ENCODE measurements at regions not wholly inside any gene's neighbourhood (a gene's known extent, or its start where the extent isn't known, plus 50 kb on each side); places are given as distances from the start of the nearest gene placed in this dataset.

- no peaks in the 10 kb centered on the region for H3K79me2 ChIP-seq (ENCODE audit: control insufficient read depth, insufficient read depth, low read length)
- no peak overlapping the region for H3K9ac ChIP-seq (ENCODE audit: insufficient read depth, low read length)
- H2AFZ ChIP-seq (ENCODE audit: low read length), result no peak overlapping the region
- no peaks in the 10 kb centered on the region for H3K27me3 ChIP-seq (ENCODE audit: control insufficient read depth, insufficient read depth, low read length)
- H3K4me2 ChIP-seq (ENCODE audit: extremely low read depth, insufficient read depth, low read length), result no peak overlapping the region
- H3K9me3 ChIP-seq (ENCODE audit: control insufficient read depth, insufficient read depth, low read depth, low read length), result no peaks in the 10 kb centered on the region
- H3K36me3 ChIP-seq (ENCODE audit: control insufficient read depth, insufficient read depth, low read length), result no peaks in the 10 kb centered on the region
- no peak for TF ChIP-seq EZH2 (IDR thresholded peaks at IDR 0.05; ENCODE audit: low read length, missing control alignments)
- TF ChIP-seq CTCF (conservative IDR thresholded peaks at IDR 0.05 in 1 of 2, IDR thresholded peaks at IDR 0.05 in 1 of 2; ENCODE audit: low read depth in 1 of 2, low read length in 2 of 2), result no peak
- H3K4me1 ChIP-seq (ENCODE audit: control insufficient read depth, extremely low read depth, insufficient read depth, low read length), result no peaks in the 10 kb centered on the region
- no peak overlapping the region for H3K4me3 ChIP-seq (replicated peaks in 1 of 4; ENCODE audit: control extremely low read depth in 1 of 4, insufficient read depth in 1 of 4, low read depth in 3 of 4, low read length in 4 of 4)
- DNase-seq (ENCODE audit: low read depth in 2 of 2), result no peak
- no peak overlapping the region for H3K27ac ChIP-seq (ENCODE audit: insufficient read depth, low read length)
- no peaks in the 10 kb centered on the region for H4K20me1 ChIP-seq (ENCODE audit: control insufficient read depth, extremely low read depth, insufficient read depth, low read length)
Observed at GRCh38 chr10:80946957-80947726, 409.4 kb downstream of the SH2D4B start.

- Histone ChIP-seq H3K79me2 (ENCODE audit: control insufficient read depth, insufficient read depth, low read length) (no peaks in the 10 kb centered on the region), H3K27me3 (ENCODE audit: control insufficient read depth, insufficient read depth, low read length) (no peaks in the 10 kb centered on the region), H3K4me3 (replicated peaks in 1 of 4; ENCODE audit: control extremely low read depth in 1 of 4, insufficient read depth in 1 of 4, low read depth in 3 of 4, low read length in 4 of 4) (no peak overlapping the region), H3K9me3 (ENCODE audit: control insufficient read depth, insufficient read depth, low read depth, low read length) (no peaks in the 10 kb centered on the region), H3K9ac (ENCODE audit: insufficient read depth, low read length) (no peak overlapping the region), H3K27ac (ENCODE audit: insufficient read depth, low read length) (no peak overlapping the region), H2AFZ (ENCODE audit: low read length) (no peak overlapping the region), H3K36me3 (ENCODE audit: control insufficient read depth, insufficient read depth, low read length) (no peaks in the 10 kb centered on the region), H3K4me1 (ENCODE audit: control insufficient read depth, extremely low read depth, insufficient read depth, low read length) (no peaks in the 10 kb centered on the region), H3K4me2 (ENCODE audit: extremely low read depth, insufficient read depth, low read length) (no peak overlapping the region), H4K20me1 (ENCODE audit: control insufficient read depth, extremely low read depth, insufficient read depth, low read length) (no peaks in the 10 kb centered on the region)
- no peak for DNase-seq (ENCODE audit: low read depth in 2 of 2)
- TF ChIP-seq EZH2 (IDR thresholded peaks at IDR 0.05; ENCODE audit: low read length, missing control alignments), result no peak
- TF ChIP-seq CTCF (conservative IDR thresholded peaks at IDR 0.05 in 1 of 2, IDR thresholded peaks at IDR 0.05 in 1 of 2; ENCODE audit: low read depth in 1 of 2, low read length in 2 of 2), result no peak
Observed at GRCh38 chr10:80949785-80950184, 412.1 kb downstream of the SH2D4B start.

GRCh38 chr10:80952436-80952835 lies 414.7 kb downstream of the SH2D4B start:
- H3K9me3 ChIP-seq (ENCODE audit: control insufficient read depth, insufficient read depth, low read depth, low read length), result no peaks in the 10 kb centered on the region
- H3K36me3 ChIP-seq (ENCODE audit: control insufficient read depth, insufficient read depth, low read length), result no peaks in the 10 kb centered on the region
- H3K4me1 ChIP-seq (ENCODE audit: control insufficient read depth, extremely low read depth, insufficient read depth, low read length), result no peaks in the 10 kb centered on the region
- no peaks in the 10 kb centered on the region for H3K79me2 ChIP-seq (ENCODE audit: control insufficient read depth, insufficient read depth, low read length)
- H2AFZ ChIP-seq (ENCODE audit: low read length), result no peak overlapping the region
- DNase-seq (ENCODE audit: low read depth in 2 of 2), result no peak
- H3K9ac ChIP-seq (ENCODE audit: insufficient read depth, low read length), result no peak overlapping the region
- no peaks in the 10 kb centered on the region for H3K27me3 ChIP-seq (ENCODE audit: control insufficient read depth, insufficient read depth, low read length)
- H3K27ac ChIP-seq (ENCODE audit: insufficient read depth, low read length), result no peak overlapping the region
- H4K20me1 ChIP-seq (ENCODE audit: control insufficient read depth, extremely low read depth, insufficient read depth, low read length), result no peaks in the 10 kb centered on the region
- H3K4me2 ChIP-seq (ENCODE audit: extremely low read depth, insufficient read depth, low read length), result no peak overlapping the region
- H3K4me3 ChIP-seq (replicated peaks in 1 of 4; ENCODE audit: control extremely low read depth in 1 of 4, insufficient read depth in 1 of 4, low read depth in 3 of 4, low read length in 4 of 4), result no peak overlapping the region
- TF ChIP-seq EZH2 (IDR thresholded peaks at IDR 0.05; ENCODE audit: low read length, missing control alignments), result no peak
- TF ChIP-seq CTCF (conservative IDR thresholded peaks at IDR 0.05 in 1 of 2, IDR thresholded peaks at IDR 0.05 in 1 of 2; ENCODE audit: low read depth in 1 of 2, low read length in 2 of 2), result no peak

All from fibroblast of lung (primary cell).